HL-60 (cell line): ENCODE measurements at regions not wholly inside any gene's neighbourhood (a gene's known extent, or its start where the extent isn't known, plus 50 kb on each side); places are given as distances from the start of the nearest gene placed in this dataset.

ENCODE experiments used
- DNase-seq, 2 experiments: peaks; one replicate each; pipeline ENCODE4 v3.0.0-alpha.2; 2010 to 2020; ENCODE audit warnings: low read depth in 1 of 2, low spot score in 1 of 2
- H3K27ac ChIP-seq: fragments of 250-450 bp; sonication (Bioruptor Pico); replicated peaks from 2 replicates; pipeline ENCODE4 v1.5.1; 2020; ENCODE audit warnings: mild to moderate bottlenecking, moderate library complexity
- H3K27me3 ChIP-seq: fragments of 250-450 bp; sonication (Bioruptor Pico); 2 replicates; pipeline ENCODE4 v1.5.1; 2021; ENCODE audit warnings: mild to moderate bottlenecking, moderate library complexity; ENCODE audit not compliant: insufficient read depth, poor library complexity, severe bottlenecking
- H3K4me3 ChIP-seq: replicated peaks from 2 replicates; pipeline ENCODE4 v1.5.1; 2011; ENCODE audit warnings: mild to moderate bottlenecking, control low read depth, low read length; ENCODE audit not compliant: insufficient read depth
- CTCF ChIP-seq: IDR thresholded peaks from one replicate; pipeline ENCODE4 v1.5.1; 2011; ENCODE audit warnings: low read length, control low read depth, inconsistent platforms; ENCODE audit not compliant: insufficient read depth
- GABPA ChIP-seq: IDR thresholded peaks from 2 replicates; pipeline ENCODE4 v1.6.1; 2012; ENCODE audit warnings: low read depth
- POLR2AphosphoS5 ChIP-seq: IDR thresholded peaks from 2 replicates; pipeline ENCODE4 v1.6.1; 2012; ENCODE audit warnings: low read depth
- REST ChIP-seq: IDR thresholded peaks from 2 replicates; pipeline ENCODE4 v1.6.1; 2012; ENCODE audit warnings: low read depth; ENCODE audit not compliant: insufficient replicate concordance
- SPI1 ChIP-seq: IDR thresholded peaks from 2 replicates; pipeline ENCODE4 v1.6.1; 2012; ENCODE audit warnings: low read depth, mild to moderate bottlenecking, borderline replicate concordance

- no peak for DNase-seq
- H3K4me3 ChIP-seq: no peak overlapping the region
- no peak for TF ChIP-seq POLR2AphosphoS5
- no peak for TF ChIP-seq REST
- no peak for TF ChIP-seq SPI1
- no peak for TF ChIP-seq GABPA
- TF ChIP-seq CTCF: no peak
These were observed 313.1 kb upstream of the ANXA10 start for GRCh38 chr4:167779280-167779679.

GRCh38 chr4:167779864-167780263 is 312.5 kb upstream of the ANXA10 start:
- no peaks in the 10 kb centered on the region for H3K27me3 ChIP-seq
- TF ChIP-seq SPI1: no peak
- no peak for TF ChIP-seq REST
- TF ChIP-seq POLR2AphosphoS5: no peak
- no peak for TF ChIP-seq GABPA
- TF ChIP-seq CTCF: no peak
- no peak for DNase-seq
- no peak overlapping the region for H3K27ac ChIP-seq
- no peak overlapping the region for H3K4me3 ChIP-seq

More at GRCh38 chr4:167779280-167779679, 313.1 kb upstream of the ANXA10 start:
- Histone ChIP-seq H3K27me3 (no peaks in the 10 kb centered on the region), H3K27ac (no peak overlapping the region)

GRCh38 chr4:167784826-167785225 is 307.5 kb upstream of the ANXA10 start:
- H3K4me3 ChIP-seq: no peak overlapping the region
- no peak for TF ChIP-seq SPI1
- TF ChIP-seq REST: no peak
- TF ChIP-seq POLR2AphosphoS5: no peak
- TF ChIP-seq GABPA: no peak
- TF ChIP-seq CTCF: no peak
- no peak overlapping the region for H3K27ac ChIP-seq
- no peak for DNase-seq
- no peaks in the 10 kb centered on the region for H3K27me3 ChIP-seq
